Endothelial cell of umbilical vein (primary cell): ENCODE measurements at regions not wholly inside any gene's neighbourhood (a gene's known extent, or its start where the extent isn't known, plus 50 kb on each side); places are given as distances from the start of the nearest gene placed in this dataset.

Experiments used
- CTCF ChIP-seq, 2 donors: IDR thresholded peaks; 1 replicate in 1 of 2; 2 replicates in 1 of 2; pipeline ENCODE4 v1.5.1; 2011; ENCODE audit warnings: low read length in 2 of 2, mild to moderate bottlenecking in 2 of 2, moderate library complexity in 2 of 2, control low read depth in 1 of 2, inconsistent platforms in 1 of 2, low read depth in 1 of 2; ENCODE audit not compliant: insufficient read depth in 1 of 2; ENCODE audit errors: extremely low read depth in 1 of 2
- EZH2 ChIP-seq: IDR thresholded peaks from 2 replicates; pipeline ENCODE4 v1.6.1; 2012; ENCODE audit warnings: borderline replicate concordance, low read depth, mild to moderate bottlenecking, moderate library complexity, low read length, inconsistent platforms; ENCODE audit not compliant: severe bottlenecking
- GATA2 ChIP-seq: IDR thresholded peaks from 2 replicates; pipeline ENCODE4 v1.7.0; 2011; ENCODE audit warnings: low read depth, mild to moderate bottlenecking, moderate library complexity, mixed read lengths, low read length; ENCODE audit not compliant: insufficient read length, insufficient read depth
- JUN ChIP-seq: IDR thresholded peaks from 2 replicates; pipeline ENCODE4 v1.6.1; 2011; ENCODE audit warnings: borderline replicate concordance, low read depth; ENCODE audit not compliant: insufficient read length, insufficient read depth
- MAX ChIP-seq: IDR thresholded peaks from 2 replicates; pipeline ENCODE4 v1.6.1; 2011; ENCODE audit not compliant: insufficient read depth, insufficient read length
- MYC ChIP-seq: IDR thresholded peaks from one replicate; pipeline ENCODE4 v1.6.1; 2011; ENCODE audit warnings: mild to moderate bottlenecking, low read depth, low read length
- POLR2A ChIP-seq: IDR thresholded peaks from 2 replicates; pipeline ENCODE4 v1.6.1; 2012; ENCODE audit warnings: low read depth, mild to moderate bottlenecking, control low read depth, low read length
- POLR2AphosphoS5 ChIP-seq: IDR thresholded peaks from 2 replicates; pipeline ENCODE4 v1.6.1; 2012; ENCODE audit warnings: low read depth, mild to moderate bottlenecking, control low read depth, low read length, moderate library complexity; ENCODE audit not compliant: insufficient read depth

GRCh38 chr18:54662986-54663385 is 71.9 kb downstream of the DYNAP start:
- TF ChIP-seq CTCF (IDR thresholded peaks at IDR 0.05; ENCODE audit: extremely low read depth in 1 of 2, insufficient read depth in 1 of 2, low read depth in 1 of 2, low read length in 2 of 2): no peak
- TF ChIP-seq POLR2A: no peak
- no peak for TF ChIP-seq EZH2
- TF ChIP-seq POLR2AphosphoS5: no peak
- TF ChIP-seq GATA2: no peak
- TF ChIP-seq JUN: no peak
- no peak for TF ChIP-seq MYC
- no peak for TF ChIP-seq MAX
